Endothelial cell of umbilical vein (primary cell): ENCODE measurements at regions not wholly inside any gene's neighbourhood (a gene's known extent, or its start where the extent isn't known, plus 50 kb on each side); places are given as distances from the start of the nearest gene placed in this dataset.

Experiments used
- CTCF ChIP-seq, 2 donors: IDR thresholded peaks; 1 replicate in 1 of 2; 2 replicates in 1 of 2; pipeline ENCODE4 v1.5.1; 2011; ENCODE audit warnings: low read length in 2 of 2, mild to moderate bottlenecking in 2 of 2, moderate library complexity in 2 of 2, control low read depth in 1 of 2, inconsistent platforms in 1 of 2, low read depth in 1 of 2; ENCODE audit not compliant: insufficient read depth in 1 of 2; ENCODE audit errors: extremely low read depth in 1 of 2
- GATA2 ChIP-seq: IDR thresholded peaks from 2 replicates; pipeline ENCODE4 v1.7.0; 2011; ENCODE audit warnings: low read depth, mild to moderate bottlenecking, moderate library complexity, mixed read lengths, low read length; ENCODE audit not compliant: insufficient read length, insufficient read depth
- POLR2A ChIP-seq: IDR thresholded peaks from 2 replicates; pipeline ENCODE4 v1.6.1; 2012; ENCODE audit warnings: low read depth, mild to moderate bottlenecking, control low read depth, low read length

- TF ChIP-seq CTCF (IDR thresholded peaks at IDR 0.05; ENCODE audit: extremely low read depth in 1 of 2, insufficient read depth in 1 of 2, low read depth in 1 of 2, low read length in 2 of 2) (no peak), POLR2A (no peak), GATA2 (no peak)
Observed at GRCh38 chr9:134976403-134976802, 58.7 kb upstream of the FCN1 start.
